Activated CD4-positive, alpha-beta T cell treated with anti-CD3 and anti-CD28 coated beads for 48 hours (primary cell): ENCODE measurements at regions not wholly inside any gene's neighbourhood (a gene's known extent, or its start where the extent isn't known, plus 50 kb on each side); places are given as distances from the start of the nearest gene placed in this dataset.
"Not testable (repeated sequence)": the region's sequence is repeated elsewhere in the genome, so short reads cannot be mapped to it uniquely, and the experiment has no call there.

Experiments
- DNase-seq: peaks from one replicate; pipeline ENCODE4 v3.0.0-alpha.2; 2020

GRCh38 chr1:101151286-101151685, 85.5 kb upstream of the S1PR1 start:
- DNase-seq = no peak

DNA sequence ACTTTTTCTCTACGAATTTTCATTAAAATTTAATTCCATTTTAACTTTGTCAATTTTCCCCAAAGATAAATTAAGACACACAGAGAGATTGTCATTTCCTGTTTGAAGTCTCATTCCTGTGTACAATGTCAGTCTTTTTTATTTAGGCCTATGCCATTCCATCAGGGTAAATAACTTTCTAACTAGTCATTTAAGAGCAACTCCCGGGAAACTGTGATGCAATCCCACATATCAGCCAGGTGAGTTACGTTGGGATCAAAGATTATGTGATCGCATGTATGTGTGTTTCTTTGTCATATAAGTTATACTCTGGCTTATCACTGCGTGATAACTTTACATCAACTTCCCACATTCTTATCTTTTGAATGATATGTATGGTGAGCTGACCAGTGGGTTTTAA, 86.1 kb upstream of the S1PR1 start:
- DNase-seq = no peak

DNA sequence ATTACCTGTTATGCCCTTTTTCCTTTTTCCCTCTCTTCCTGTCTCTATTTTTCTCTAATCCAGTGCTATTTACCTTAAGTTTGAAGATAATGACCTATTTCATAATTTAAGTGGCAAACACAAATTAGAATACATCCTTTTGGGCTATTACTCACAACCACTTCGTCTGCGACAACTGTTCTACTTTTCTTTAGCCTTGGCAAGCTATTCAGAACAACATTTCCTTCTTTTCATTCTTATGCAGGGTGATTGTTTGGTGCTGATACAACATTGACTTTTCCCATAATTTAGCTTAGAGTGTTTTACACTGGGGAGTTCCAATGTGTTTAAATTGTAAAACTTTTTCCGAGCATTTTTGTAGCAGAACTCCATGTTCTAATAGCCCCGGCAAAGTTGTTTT, 86.6 kb upstream of the S1PR1 start:
- DNase-seq = no peak

- DNase-seq = no peak
Observed at GRCh38 chr1:101148980-101149379, 87.8 kb upstream of the S1PR1 start.

DNA sequence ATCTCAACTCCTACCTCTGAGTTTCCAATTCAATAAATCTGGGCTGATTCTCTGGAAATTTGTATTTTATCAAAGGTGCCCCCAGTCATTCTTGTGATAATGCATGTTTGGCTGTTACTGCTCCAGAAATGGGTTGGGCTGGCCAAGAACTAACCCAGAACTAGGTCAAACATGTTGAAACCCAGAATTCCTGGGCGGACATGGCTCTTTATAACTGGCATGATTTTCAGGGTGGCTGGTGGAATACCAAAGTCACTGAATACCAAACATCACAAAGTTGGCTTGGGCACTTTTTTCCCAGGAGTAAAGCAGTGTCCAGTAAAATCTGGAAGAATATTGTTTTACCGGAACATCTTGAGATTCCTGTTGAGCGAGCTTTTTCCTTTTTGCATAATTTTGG, 89.4 kb upstream of the S1PR1 start:
- DNase-seq = no peak

GRCh38 chr1:101145449-101145820, 91.4 kb upstream of the S1PR1 start:
- no peak for DNase-seq

DNA sequence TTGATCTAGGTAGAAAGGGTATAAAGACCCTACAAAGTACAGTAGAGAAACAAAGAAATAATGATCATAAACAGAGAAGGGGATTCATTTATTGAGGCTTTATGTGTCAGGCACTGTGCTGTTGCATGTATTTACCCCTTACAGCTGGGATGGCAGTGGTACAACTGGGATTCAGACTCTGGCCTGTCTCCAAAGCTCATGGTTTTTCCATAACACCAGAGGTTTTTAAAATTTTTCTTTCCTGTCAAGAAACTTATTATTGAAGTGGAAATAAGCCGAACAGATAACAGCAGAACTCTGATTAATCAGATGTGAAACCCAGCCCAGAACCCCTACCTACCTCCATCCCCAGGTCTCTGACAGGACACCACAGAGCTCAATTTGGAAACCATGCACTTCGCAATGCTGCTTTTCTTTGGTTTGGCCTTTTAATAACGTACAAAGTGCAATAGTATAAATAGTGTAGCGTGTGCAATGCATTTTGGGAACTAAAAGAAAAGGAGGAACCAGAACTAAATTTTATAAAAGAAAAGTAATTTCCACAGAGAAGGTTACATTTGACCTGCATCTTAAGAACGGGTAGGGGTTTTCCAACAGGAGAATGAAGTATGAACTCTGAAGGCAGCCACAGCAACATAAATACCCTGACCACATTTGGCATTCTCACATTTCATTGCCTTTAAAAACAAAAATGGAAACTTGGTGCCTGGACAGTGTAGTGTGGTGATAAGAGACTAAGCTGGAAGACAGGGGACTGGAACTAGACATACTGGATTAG, 92.0 kb upstream of the S1PR1 start:
- no peak for DNase-seq

- DNase-seq = no peak
Observed at GRCh38 chr1:101142244-101142643, 94.6 kb upstream of the S1PR1 start.

GRCh38 chr1:101141376-101141775, 95.4 kb upstream of the S1PR1 start:
- no peak for DNase-seq

DNA sequence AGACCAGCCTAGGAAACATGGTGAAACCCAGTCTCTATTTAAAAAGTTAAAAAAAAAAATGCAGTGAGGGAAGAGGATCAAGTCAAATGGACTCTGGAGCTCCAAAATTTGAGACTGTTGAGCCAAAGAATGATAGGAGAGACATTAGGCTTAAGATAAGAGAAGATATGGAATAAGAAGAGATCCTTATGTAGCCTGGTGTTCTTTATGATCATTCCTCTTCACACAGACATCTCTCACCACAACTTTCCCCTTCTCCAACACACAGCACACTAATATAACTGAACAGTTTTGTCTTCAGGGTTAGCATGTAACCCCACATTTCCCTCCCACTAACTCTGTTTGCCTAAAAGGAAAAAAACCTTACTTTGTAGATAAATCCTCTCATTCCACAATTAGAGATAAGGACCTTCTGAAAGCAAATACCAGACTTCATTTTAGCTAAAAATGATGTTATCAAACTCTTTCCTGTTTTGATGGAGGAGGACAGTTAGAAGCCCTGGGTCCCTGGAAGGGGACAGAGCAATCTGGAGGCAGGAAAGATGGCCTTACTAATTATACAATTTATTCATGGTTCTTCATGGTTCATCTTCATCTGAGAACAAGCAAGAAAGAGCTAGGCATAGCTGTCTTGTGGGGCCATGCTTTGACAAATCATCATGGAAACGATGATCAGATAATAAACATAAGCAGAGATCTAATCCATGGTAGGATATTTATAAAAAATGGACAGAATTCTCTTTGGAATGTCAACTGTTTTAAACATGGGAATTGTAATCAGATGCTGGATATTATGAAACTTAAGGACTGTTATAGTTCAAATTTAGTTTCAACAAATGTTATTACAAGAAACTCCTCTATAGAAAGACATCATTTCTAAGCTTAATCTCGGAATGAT, 96.7 kb upstream of the S1PR1 start:
- DNase-seq = no peak

GRCh38 chr1:101139130-101139529, 97.7 kb upstream of the S1PR1 start:
- DNase-seq = no peak

DNA sequence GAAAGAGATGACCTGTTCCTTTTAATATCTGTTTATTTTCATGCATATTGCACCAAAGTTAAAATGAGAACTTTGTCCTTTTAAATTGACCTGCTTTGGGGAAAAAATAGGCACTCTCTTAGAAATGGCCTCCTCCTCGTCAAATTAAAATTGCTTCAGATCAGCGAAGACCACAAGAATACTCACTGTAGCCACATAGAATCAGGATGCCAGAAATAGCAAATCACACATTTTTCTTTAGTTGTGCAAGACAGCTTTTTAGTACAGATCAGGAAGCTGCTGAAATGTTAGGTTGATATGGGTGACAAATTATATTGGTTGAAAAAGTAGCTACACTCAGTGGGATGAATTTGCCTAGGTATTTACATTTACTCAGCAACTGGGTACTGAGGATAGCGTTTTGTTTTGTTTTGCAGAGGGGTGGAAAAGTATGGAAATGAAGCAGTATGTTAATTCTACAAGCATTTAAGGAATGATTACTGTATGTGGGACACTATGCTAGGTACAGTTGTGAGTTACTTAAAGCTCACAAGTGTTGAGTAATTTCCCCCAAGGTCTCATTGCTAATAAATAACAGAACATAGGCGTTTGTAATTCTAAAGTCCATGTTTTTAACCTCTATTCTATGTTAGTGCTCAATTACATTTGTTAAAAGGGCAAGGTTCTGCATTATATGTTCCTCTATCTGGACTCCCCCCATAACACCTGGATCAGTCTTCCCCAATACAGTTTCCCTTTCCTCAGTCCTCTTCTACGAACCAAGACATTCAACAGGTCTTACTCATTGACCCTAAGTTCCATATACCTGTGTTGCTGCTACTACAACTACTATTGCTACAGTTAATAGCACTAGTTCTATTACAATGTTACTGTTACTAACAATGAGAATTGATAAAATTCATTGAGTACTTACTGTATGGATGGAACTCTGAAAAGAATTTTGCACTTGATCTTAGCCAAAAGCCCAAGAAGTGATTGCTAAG, 99.4 kb upstream of the S1PR1 start:
- no peak for DNase-seq

DNA sequence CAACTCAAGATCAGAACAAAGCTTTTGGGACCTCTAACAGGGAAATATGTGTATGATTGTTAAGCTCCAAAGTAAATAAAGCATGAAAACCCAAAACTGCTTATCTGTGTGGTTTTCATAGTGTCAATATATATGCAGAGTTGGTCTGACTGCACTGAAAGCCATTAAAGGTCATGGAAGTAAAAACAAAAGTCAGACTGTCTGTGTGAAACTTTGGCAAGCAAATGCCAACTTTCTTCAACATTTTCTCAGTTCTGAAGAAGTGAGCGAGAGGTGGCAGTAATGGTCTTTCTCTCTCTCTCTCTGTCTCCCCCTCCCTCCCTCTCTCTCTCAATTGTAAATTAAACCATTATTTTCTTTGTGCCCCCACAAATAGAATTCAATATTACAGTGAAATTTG, 100.1 kb upstream of the S1PR1 start:
- peak; percentile 19 for DNase-seq

GRCh38 chr1:101136271-101136670, 100.5 kb upstream of the S1PR1 start:
- no peak for DNase-seq

GRCh38 chr1:101135526-101135925, 101.3 kb upstream of the S1PR1 start:
- DNase-seq = no peak

- no peak for DNase-seq
Observed at GRCh38 chr1:101131239-101131843, 105.5 kb upstream of the S1PR1 start.

DNA sequence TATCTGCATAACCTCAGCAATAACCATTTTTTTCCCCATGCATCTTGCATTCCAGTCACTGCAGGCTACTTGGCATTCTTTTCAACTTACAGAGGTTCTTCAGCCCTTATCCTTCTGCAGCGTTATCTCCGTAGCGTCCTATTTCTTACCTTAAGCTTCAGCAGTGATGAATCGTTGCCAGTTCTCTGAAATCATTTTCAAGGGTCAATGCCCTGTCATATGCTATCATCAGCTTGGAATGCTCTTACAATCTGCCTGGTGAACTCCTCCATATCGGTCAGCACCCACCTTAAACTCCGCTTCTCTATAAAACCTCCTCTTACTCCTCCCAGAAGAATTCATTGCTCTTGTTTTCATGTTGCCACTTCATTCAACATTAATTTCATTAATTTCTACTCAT, 105.1 kb upstream of the DPH5 start:
- DNase-seq = no peak

- no peak for DNase-seq
Observed at GRCh38 chr1:101128846-101129245, 103.3 kb upstream of the DPH5 start.

DNA sequence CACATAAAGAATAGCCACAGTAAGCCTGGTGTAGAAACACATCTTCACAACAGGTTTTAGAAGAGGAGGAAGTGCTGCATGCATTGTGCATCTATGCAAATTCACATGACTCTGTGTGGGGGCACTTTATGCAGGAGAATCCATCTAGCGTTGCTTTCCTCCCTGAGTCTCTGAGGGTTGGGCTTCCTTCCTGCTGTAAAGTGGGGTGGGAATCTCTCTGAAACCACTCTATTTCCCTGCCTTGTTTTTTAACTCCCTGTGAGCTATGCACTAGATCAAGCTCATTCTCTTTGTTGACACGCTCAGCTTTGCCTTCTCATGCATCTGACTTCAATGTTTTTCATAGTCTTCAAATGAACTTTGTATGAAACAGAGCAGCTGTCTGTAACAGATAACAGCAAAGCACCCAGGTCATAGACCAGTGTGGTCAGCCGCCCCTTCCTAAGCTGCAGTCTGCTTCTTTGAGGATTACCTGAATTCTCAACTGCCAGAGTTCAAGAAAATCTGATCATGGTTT, 102.7 kb upstream of the DPH5 start:
- no peak for DNase-seq

DNA sequence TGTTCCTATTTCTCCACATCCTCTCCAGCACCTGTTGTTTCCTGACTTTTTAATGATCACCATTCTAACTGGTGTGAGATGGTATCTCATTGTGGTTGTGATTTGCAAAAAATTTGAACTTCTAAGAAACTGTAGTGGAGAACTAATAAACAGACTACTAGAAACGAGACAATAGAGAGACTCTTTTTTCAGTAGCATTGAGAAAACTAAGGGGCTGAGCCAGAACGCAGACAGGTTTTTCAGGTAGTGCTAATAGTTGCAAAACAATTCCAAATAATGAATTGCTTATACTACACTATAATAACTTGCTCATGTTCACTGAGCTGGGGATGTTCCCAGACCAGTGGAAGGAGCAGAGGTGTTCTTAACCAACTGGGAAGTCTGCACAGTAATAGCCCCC, 98.8 kb upstream of the DPH5 start:
- no peak for DNase-seq

- DNase-seq = not testable (repeated sequence)
Observed at GRCh38 chr1:101123904-101124303, 98.3 kb upstream of the DPH5 start.

DNA sequence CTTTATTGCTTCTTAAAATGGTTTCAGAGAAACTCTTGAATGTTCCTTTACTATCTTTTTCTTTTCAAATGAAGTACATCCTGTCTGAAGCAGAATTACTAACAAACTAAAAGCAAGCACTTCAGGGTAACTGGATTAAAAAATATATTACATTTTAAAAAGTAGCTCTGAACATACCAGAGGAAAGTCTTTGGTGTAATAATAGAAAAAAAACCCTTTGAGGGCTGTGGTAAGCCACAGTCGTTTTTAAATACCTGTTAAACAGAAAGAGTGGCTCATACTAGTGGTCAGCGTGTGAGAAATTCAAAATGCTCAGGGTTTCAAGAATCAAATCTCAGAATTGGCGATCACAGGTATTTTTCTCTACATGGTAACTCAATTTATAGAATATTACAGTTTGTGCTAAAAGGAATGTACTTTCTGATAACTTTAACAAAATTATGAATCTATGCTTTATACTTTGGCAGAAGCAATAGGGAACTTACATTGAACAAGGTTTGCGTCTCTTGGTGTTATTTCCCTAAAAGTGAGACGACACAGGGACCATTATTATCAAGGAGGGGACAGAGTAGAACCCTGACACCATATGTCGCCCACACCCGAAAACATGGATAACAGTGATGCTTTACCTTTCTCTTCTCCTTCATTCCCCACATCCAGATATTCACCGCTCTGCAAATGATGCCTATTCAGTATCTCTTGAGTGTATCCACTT, 97.0 kb upstream of the DPH5 start:
- no peak for DNase-seq
